ENCODE measurements at regions not wholly inside any gene's neighbourhood (a gene's known extent, or its start where the extent isn't known, plus 50 kb on each side); places are given as distances from the start of the nearest gene placed in this dataset.
"Not testable (repeated sequence)": the region's sequence is repeated elsewhere in the genome, so short reads cannot be mapped to it uniquely, and the experiment has no call there.

DNA sequence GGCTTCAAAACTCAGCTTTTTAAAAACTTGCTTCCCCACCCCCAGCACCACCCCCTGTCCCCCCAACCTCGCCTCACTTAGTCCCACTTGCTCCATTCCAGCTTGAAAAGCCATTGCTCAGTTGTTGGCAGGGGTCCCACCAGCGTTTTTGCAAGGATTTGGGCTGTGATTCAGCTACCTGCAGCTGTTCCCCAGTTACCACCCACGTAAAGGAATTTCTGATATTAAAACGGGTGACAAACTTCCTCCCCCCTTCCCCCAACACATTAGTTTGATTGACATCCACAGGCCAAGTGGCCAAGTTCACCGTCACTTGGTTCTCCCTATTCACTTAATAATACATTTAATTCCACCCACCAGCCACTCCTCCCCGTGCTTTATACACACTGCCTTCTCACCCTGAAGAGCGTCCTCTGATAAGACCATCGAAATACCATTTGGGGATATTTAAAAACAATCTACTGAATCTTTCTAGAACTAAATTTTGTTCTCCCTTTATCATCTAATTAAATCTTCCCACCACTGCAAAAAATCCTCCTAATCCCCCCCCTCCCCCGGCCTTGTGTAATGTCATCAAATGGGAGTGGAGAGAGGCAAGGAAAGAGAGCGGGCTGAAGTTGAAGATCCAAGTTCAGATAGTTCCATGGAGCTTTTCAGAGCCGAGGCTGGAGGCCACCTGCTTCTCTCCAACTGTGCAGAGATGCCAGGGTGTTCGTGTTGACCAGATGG is 55.1 kb downstream of the SOX9 start:
- no peak for DNase-seq

DNA sequence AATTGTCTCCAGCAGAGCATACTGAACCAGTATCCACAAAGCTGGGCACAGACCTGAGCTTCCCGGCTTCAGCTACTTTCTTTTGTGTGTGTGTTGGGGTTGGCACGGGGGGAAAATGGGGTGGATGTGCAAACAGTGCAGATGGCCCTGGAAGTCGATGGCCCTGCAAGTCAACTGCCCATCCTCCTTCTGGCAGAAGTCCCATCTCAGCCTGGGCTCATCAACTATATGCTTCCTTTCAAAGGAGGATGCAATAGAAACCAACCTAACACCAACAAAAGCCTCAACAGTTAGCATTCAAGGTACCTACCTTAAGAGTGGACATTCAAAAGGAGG is 55.7 kb downstream of the SOX9 start:
- DNase-seq, result no peak

DNA sequence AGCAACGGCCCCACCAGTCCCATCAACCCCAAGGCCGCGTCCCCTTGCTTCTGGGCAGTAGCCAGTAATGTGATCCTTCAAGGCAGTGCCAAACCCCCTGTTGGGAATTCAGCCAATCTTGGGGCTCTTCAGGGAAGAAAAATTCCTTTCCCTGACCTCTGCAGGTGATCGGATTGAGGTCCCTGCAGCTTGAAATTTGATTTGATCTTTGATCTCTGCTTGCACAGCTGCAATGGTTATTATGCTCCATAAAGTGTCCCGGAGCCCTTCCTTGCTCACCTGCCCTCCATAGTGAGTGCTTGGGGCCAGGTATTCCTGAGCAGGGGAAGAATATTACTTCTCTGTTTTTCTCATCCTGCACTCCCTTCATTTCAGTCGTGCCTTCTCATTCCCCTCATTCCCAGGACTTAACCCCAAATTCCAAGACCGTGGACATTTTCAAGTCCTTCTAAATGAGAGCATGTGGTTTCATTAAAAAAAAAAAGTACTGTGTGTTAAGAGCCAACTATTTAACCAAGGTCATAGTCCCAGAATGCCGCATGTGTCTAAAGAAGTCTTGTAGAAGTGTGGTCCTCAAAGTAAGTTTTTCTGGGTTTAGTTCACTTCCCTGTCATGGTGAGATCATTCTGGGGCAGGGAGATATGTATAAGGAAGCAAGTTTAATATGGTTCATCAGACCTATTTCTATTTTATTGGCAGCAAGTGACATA is 56.3 kb downstream of the SOX9 start:
- DNase-seq, result no peak

DNA sequence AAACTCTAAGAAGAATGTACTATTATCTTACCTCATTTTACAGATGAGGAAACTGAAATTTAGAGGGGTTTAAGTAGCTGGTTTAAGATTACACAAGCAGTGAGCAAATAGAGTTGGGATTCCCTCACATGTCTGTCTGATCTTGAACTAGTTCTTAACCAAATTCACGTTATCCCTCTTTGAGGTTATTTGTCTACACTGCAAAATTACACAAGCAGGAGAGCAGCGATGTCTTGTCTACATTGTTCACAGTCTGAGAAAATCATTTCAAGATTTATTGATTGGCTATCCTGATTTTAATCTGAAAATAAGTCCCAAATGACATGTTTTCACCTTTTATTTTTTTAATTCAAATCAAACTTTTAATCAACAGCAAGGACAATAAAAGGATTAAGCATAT is 56.9 kb downstream of the SOX9 start:
- DNase-seq, result no peak

DNA sequence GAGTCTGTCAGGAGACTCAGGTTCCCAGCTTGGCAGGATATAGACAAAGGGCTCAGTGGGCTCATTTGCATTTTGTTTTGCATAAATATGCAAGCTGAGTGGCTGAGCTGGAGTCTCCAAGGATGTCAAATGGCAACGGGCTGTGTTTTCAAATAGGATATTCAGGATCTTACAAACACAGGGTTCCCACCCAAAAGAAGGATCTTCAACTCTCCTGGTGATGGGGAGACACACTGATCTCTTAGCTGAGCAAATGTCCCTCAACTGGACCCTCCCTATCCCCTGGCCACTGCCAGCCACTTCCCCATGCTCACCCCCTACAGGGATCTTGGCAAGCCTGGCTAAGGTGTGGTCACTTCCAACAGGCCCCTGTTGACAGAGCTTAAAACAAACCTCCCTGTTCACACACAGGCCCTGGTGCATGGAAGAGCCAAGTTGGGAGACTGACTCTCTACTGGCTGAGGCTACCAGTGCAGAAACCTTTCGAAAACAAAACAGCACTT is 61.6 kb downstream of the SOX9 start:
- DNase-seq, result no peak

DNA sequence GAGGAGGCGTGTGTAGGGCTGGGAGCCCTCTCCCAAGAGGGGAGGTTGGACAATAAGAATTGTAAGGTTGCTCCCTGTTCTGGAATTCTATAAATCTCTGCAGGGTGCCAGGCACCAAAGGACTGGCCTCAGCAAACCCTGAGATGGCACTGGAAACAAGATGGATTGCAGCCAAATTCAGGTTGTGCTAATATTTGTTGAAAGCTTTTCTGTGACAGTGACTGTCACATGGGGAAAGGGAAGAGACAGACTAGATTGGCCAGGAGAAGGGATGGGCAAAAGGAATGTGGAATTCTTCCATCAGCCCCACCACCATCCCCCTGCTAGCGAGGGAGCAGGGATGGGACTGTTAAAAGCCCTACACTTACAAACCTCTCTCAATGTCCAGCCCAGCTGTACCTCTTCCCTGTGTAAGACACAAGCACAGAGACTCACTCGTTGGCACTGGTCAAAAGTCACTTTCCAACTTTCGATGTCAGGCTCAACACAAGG is 62.4 kb downstream of the SOX9 start:
- no peak for DNase-seq

DNA sequence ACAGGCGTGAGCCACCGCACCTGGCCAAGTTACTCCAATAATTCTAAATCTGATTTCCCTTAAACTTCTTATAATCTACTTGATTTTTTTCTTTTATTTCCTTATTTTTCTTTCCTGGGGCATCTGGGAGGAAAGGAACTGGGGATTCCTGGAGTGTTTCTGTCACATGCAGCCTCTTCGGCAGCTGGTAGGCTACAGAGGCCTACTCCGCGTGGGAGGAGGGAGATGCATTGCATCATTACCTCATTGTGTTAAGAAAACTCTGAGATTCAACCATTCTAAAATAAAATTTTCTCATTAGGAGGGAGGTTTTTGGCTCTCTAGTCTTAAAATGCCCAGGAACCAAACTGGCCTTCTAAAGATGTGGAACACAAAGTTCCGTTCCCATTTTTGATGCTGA is 64.0 kb downstream of the SOX9 start:
- no peak for DNase-seq

DNA sequence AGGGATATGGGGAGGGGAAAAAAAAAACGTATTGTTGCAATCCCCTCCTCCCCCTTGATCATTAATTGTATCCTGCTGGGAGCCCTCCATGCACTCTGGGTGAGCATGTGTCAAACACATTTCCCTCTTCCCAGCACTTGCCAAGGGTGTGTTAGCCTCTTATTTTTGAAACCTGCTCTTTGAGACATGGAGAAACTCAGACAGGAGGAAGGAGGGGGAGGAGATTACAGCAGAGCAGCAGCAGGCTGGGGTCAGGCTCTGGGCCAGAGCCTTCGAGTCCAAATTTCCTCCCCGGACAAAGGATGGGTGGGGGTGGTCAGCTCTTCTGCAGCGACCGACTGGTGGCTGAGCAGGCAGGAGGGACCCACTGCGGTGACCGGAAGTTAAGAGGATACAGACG is 64.7 kb downstream of the SOX9 start:
- no peak for DNase-seq

DNA sequence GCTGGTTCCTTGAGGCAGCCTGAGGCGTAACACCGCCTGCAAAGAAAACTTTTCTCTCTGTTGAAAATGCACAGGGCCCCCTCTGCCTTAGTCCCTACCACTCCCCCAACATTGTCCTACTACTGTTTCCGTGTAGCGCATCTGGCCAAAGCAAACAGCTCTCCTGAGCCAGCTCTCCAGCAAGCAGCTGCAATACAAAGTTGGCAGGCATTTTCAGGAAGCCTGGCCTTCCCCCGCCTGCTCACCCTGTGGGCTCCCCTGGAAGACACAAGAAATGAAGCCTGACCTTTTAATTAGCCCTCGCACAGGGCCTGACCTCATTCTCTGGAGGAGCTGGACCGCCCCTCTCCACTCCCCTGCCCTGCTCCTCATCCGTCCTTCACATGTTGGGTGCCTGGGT is 66.7 kb downstream of the SOX9 start:
- no peak for DNase-seq

DNA sequence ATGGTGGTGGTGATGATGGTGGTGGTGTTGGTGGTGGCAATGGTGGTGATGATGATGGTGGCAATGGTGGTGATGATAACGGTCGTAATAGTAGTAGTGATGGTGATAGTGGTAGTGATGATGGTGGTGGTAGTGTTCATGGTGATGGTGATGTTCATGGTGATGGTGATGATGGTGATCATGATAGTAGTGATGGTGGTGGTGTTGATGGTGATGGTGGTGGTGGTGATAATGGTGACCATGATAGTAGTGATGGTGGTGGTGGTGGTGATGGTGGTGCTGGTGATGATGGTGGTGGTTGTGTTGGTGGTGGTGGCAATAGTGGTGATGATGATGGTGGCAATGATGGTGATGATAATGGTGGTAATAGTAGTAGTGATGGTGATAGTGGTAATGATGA is 68.0 kb downstream of the SOX9 start:
- no peak for DNase-seq

DNA sequence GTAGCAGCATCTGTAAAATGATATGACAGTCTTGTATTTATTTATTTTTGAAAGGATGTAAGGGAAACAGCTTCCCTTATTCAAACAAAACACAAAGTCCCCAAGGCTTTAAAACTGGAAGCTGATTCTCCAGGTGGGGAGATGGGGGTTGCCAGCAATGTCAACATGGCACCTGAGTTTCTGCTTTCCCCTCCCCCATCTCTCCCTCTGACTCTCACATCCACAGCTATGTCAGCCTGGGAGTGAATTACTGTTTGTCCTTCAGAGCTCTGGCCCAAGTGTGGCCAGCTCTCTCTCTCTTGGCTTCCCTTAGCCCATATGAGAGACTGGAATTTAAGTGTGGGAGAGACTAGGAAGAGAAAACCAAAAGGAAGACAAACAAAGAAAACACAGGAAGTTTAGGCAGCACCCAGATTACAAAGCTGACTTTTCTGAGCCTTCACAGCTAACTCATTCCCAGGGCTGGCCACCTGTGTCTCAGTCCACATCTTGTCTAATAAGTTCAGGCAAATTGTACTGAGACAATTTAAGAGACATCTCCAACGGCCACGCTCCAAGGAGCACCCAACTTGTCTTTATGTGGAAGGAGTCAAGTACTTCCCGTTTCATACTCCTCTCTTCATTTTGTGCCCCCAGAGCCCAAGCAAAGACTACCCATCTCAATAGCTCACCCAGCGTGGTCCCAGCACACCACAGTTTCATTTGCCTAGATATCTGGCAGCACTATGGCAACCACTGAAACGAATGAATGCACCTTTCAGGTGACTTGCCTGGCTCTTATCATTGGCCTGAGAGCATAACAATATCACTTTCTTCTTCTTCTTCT is 69.2 kb downstream of the SOX9 start:
- DNase-seq, result no peak

DNA sequence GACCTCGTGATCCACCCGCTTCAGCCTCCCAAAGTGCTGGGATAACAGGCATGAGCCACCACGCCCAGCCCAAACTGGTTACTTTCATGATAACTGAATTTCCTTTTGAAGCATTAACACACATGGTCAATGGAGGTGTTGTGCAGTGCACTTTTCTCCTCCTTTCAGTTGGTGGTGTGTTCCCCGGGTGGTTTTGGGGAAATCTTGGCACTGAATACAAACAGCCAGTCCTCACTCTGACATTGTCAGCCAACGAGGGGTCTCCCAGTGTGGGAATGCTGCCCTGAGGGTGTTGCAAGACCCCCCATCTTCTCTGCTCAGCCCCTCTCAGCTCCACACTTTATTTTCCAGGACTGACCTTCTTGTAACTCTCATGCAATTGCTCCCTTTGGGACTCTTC is 70.5 kb downstream of the SOX9 start:
- DNase-seq, result no peak

DNA sequence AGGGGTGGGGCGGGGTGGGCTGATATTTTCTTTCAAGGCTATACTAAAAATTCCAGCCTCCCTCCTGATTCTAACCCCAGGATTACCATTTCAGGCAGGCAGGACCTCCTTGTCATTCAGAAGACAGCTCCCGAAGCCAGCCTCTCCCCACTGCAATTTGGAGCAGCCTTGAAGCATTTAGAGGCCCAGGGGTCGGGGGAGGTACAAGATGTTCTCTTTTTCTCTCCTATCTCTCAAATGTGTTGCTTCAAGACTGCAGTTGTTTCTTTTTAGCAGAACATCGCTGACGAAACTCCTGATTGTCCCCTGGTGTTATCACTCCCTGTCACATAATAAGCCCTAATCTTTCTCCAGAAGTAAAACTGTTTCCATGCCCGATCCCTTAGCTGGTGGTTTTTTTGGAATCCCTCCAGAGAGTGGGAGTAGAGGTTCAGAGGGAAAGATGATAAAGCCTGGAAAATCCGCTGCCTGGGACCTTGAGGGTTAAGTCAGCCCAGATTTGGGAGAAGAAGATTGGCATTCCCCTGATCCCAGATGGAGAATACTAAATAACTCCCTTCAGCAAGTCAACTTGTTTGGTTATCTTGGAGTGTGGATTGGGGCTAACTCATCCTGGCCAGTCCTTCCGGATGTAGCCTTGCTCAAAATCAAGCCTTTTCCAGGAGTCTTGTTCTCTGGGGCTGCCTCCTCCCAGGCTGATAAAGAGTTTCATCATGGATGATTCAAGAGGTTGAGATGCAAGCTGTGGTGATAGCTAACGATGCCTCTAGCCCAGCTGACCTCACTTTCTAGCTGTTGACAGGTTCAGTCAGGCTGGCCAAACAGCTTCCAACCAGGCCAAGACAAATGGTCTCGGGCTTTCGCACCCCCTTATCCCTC is 71.3 kb downstream of the SOX9 start:
- no peak for DNase-seq

DNA sequence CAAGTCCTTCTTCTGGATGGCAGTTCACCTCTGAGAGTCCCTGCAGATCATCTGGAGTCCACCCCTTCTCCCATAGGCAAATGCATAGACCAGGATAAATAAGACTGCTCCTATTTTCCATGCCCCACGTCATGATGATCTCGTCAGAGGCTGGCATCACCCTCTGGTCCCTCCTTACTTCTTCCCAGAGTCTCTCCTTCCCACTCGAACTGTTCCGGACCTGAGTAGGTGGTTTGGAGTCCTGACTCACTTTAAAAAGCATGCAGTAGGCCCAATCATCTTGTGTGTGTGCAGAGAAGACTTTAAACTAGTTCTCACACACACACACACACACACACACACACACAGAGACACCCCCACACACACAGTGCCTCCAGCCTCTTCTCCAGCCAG is 72.0 kb downstream of the SOX9 start:
- DNase-seq, result no peak

DNA sequence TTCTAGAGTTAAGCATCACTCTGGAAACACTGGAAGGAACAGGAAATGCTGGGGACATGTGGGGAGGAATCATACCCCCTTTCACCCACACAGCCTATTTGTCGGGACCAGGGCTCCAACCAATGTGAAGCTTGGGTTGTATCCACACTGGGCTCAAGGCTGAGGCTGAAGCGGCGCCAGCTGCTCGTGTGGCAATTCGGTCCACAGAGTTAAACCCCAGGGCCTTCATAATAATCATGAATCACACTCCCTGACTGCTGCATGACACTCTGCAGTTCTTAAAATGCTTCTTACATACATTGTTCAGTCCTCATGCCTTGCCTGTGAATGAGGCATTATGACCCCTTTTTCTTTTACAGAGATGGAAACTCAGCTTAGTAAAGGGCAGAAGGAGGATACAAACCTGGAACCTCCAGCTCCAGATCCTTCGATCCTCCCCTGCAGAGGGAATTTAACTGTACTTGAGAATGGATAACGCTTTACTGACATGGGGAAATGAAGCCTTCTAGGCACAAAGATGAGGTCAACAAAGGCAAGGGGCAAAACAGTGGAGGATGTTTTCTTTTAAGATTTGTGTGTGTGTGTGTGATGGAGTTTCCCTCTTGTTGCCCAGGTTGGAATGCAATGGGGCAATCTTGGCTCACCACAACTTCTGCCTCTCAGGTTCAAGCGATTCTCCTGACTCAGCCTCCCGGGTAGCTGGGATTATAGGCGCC is 72.7 kb downstream of the SOX9 start:
- DNase-seq, result no peak

DNA sequence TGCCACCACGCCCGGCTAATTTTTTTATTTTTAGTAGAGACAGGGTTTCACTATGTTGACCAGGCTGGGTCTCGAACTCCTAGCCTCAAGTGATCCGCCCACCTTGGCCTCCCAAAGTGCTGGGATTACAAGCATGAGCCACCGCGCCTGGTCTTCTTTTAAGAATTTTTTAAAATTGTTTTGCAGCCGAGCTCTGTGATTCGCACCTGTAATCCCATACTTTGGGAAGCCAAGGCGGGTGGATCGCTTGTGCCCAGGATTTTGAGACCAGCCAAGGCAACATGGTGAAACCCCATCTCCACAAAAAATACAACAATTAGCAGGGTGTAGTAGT is 73.3 kb downstream of the SOX9 start:
- DNase-seq, result not testable (repeated sequence)

DNA sequence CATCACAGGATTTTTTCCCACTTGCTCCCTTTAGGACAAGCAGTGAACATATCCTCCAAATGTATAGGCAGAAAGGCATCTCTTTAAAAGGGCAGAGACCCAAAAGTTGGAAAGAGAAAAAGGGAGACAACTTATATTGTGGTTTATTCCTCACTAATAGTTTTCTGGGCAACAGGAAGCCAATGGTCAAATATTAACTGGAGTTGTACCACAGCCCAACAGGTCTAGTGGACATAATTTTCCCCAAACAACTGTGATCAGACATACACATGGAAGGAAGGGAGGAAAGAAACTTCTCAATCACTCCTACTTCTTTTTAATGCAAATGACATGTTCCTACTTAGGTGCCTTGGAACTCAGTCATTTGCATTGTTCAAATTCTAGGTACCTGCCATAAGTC is 78.4 kb downstream of the SOX9 start:
- DNase-seq, result no peak

DNA sequence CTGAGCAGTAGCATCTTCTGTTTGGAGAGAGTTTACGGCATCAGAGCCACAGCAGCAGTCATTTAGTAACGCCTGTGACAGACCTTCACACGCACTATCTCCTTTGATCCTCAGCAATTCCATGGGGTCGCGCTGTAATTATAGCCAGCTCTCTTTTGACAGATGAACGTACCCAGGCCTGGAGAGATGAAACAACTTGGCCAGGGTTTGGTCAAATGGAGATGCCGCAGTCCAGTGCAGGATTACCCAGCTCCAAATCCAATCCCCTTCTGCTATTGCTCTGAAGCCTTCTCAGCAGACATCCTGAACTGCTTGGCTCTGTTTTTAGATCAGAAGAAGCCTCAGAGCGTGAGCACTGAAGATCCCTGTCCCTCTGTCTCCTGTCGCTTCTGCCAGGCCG is 83.9 kb downstream of the SOX9 start:
- no peak for DNase-seq

DNA sequence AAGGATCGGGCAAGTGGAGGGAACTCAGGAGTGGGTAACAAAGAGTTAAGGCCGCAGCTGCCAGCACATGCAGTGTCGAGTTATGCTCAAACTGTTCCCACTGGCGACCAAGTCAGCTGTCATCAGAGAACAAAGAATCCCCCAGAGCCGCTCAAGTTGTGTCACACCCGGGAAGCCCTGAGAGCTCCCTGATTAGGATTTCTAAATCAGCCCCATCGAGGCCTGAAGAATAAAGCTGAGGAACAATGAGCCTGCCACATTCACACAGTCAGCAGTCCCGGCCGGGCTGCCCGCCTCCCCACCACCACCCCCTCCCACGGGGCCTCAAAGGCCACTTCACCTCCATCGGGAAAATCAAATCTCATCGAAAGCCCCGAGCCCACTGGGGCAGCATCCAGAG is 84.5 kb downstream of the SOX9 start:
- DNase-seq, result no peak

DNA sequence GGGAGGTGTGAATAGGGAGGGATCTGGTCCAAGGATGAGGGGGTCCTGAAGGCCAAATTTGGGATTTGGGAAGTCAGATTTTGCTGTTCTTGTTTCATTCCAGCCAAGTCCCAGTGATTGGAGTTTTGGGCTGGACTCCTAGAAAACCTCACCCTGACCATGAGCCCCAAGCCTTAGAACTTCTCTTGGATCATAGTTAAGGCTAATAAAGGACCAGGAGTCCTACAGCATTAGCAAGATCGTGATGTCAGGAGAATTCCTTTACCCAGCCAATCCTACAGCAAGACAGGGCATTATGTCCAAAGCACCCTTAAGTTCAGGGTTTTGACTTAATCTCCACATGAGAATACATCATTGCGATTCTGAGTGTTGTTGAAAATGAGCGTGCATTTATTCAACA is 85.0 kb downstream of the SOX9 start:
- no peak for DNase-seq

DNA sequence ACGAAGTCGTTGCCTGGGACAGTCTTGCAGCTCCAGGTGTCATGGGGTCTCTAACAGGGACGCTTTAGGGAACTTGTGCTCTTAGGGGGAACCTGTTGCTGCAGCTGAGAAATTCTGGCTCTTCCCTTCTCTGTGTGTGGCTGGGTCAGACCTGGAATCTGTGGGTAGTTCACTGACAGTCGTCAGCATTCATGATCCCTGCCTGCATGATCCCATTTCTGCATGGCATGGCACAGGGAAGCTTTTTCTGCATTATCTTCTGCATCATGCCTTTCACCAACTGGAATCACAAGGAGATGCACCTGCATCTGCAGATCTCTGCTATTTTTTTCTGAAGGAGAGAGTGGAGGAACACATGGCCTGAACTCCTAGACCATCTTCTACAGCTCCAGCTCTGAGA is 85.6 kb downstream of the SOX9 start:
- DNase-seq, result no peak

DNA sequence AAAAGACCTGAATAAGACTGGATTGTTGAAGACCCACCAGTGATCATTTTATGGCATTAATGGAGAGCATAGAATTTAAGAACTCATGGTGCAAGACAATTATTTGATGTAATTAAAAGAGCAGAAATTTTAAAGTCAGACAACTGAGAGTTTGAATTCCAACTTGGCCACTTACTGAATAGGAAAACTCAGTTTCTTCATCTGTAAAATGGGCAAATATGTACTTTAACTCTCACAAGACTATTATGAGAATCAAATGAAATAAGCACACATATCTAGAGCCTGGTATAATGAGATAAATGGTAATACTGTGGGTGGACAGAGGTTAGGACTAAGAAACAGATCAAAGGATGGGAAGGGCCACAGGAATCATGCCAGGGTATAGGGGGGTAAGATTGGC is 88.0 kb downstream of the SOX9 start:
- DNase-seq, result no peak

Data from DMS79 (cell line).